HEK293 (cell line): ENCODE measurements at regions not wholly inside any gene's neighbourhood (a gene's known extent, or its start where the extent isn't known, plus 50 kb on each side); places are given as distances from the start of the nearest gene placed in this dataset.
A peak's percentile ranks its signal among the peaks of the same experiment; 100 is the strongest.

ENCODE experiments used
- CTCF ChIA-PET: fragments of 350-600 bp; formaldehyde crosslinking; extraction: SDS; loops from one replicate; lab custom pipeline; 2021; ENCODE audit warnings: antibody characterized with exemption; lab: Yijun Ruan, JAX
- POLR2A ChIA-PET: fragments of 300-600 bp; formaldehyde crosslinking; extraction: SDS; loops from one replicate; lab custom pipeline; 2020; ENCODE audit warnings: antibody characterized with exemption, inconsistent platforms; lab: Yijun Ruan, JAX
- H3K27ac ChIP-seq: fragments of 200-500 bp; sonication (Bioruptor generic); 2 replicates; pipeline ENCODE4 v1.5.1; 2014; ENCODE audit warnings: low read depth, low read length, control low read depth, inconsistent platforms; ENCODE audit errors: extremely low read depth
- H3K36me3 ChIP-seq, 2 experiments: fragments of 200-500 bp in 1 of 2; sonication (Bioruptor generic) in 1 of 2; 1 replicate in 1 of 2; 2 replicates in 1 of 2; pipeline ENCODE4 v1.5.1; 2014 to 2017; ENCODE audit warnings: inconsistent platforms in 2 of 2, low read length in 2 of 2; ENCODE audit not compliant: control insufficient read depth in 2 of 2, insufficient read depth in 1 of 2
- H3K4me1 ChIP-seq: fragments of 200-500 bp; sonication (Bioruptor generic); 2 replicates; pipeline ENCODE4 v1.5.1; 2014; ENCODE audit warnings: mild to moderate bottlenecking, low read length, inconsistent platforms; ENCODE audit not compliant: control insufficient read depth, insufficient read depth
- H3K4me3 ChIP-seq: 2 replicates; pipeline ENCODE4 v1.5.1; 2011; ENCODE audit warnings: low read depth, mild to moderate bottlenecking, control low read depth, low read length, moderate library complexity
- H3K9me3 ChIP-seq: fragments of 200-500 bp; sonication (Bioruptor generic); 2 replicates; pipeline ENCODE4 v1.5.1; 2014; ENCODE audit warnings: low read depth, low read length, inconsistent platforms; ENCODE audit not compliant: control insufficient read depth, insufficient read depth
- ELK4 ChIP-seq: IDR thresholded peaks from 2 replicates; pipeline ENCODE4 v1.6.1; 2011; ENCODE audit warnings: mild to moderate bottlenecking, low read depth, low read length, borderline replicate concordance
- FEZF1 ChIP-seq: fragments of 450-650 bp; formaldehyde crosslinking; IDR thresholded peaks from 2 replicates; pipeline ENCODE4 v1.5.1; 2016; ENCODE audit warnings: missing biosample characterization, missing genetic modification characterization
- KLF17 ChIP-seq: fragments of 450-650 bp; formaldehyde crosslinking; IDR thresholded peaks from 2 replicates; pipeline ENCODE4 v1.5.1; 2016; ENCODE audit warnings: missing biosample characterization, missing genetic modification characterization
- KLF7 ChIP-seq: fragments of 450-650 bp; formaldehyde crosslinking; IDR thresholded peaks from 2 replicates; pipeline ENCODE4 v1.5.1; 2016; ENCODE audit warnings: missing biosample characterization, missing genetic modification characterization, borderline replicate concordance
- KLF8 ChIP-seq: fragments of 450-650 bp; formaldehyde crosslinking; IDR thresholded peaks from 2 replicates; pipeline ENCODE4 v1.5.1; 2016; ENCODE audit warnings: missing biosample characterization, missing genetic modification characterization
- OSR2 ChIP-seq: fragments of 450-650 bp; formaldehyde crosslinking; IDR thresholded peaks from 2 replicates; pipeline ENCODE4 v1.5.1; 2016; ENCODE audit warnings: missing biosample characterization, missing genetic modification characterization
- PRDM6 ChIP-seq: fragments of 450-650 bp; formaldehyde crosslinking; IDR thresholded peaks from 2 replicates; pipeline ENCODE4 v1.5.1; 2017; ENCODE audit warnings: missing biosample characterization, missing genetic modification characterization
- SCRT2 ChIP-seq: fragments of 450-650 bp; formaldehyde crosslinking; IDR thresholded peaks from 2 replicates; pipeline ENCODE4 v1.5.1; 2016; ENCODE audit warnings: missing biosample characterization, missing genetic modification characterization
- SETDB1 ChIP-seq: IDR thresholded peaks from one replicate; pipeline ENCODE4 v1.6.1; 2017; ENCODE audit warnings: mild to moderate bottlenecking, low read length, moderate library complexity, mixed read lengths; ENCODE audit not compliant: insufficient read length
- TCF7L2 ChIP-seq: IDR thresholded peaks from 2 replicates; pipeline ENCODE4 v1.6.1; 2011; ENCODE audit warnings: low read depth, mild to moderate bottlenecking, inconsistent platforms, low read length, moderate library complexity, borderline replicate concordance
- TRIM28 ChIP-seq: IDR thresholded peaks from 2 replicates; pipeline ENCODE4 v1.6.1; 2011; ENCODE audit warnings: low read length, control low read depth, borderline replicate concordance
- WT1 ChIP-seq: fragments of 450-650 bp; formaldehyde crosslinking; IDR thresholded peaks from 2 replicates; pipeline ENCODE4 v1.5.1; 2016; ENCODE audit warnings: missing biosample characterization, missing genetic modification characterization
- ZBTB1 ChIP-seq: fragments of 450-650 bp; formaldehyde crosslinking; IDR thresholded peaks from 2 replicates; pipeline ENCODE4 v1.5.1; 2016; ENCODE audit warnings: missing biosample characterization, missing genetic modification characterization
- ZEB2 ChIP-seq: fragments of 450-650 bp; formaldehyde crosslinking; IDR thresholded peaks from 2 replicates; pipeline ENCODE4 v1.5.1; 2016; ENCODE audit warnings: missing biosample characterization, missing genetic modification characterization
- ZNF16 ChIP-seq: fragments of 450-650 bp; formaldehyde crosslinking; IDR thresholded peaks from 2 replicates; pipeline ENCODE4 v1.5.1; 2016; ENCODE audit warnings: low read depth, missing biosample characterization, missing genetic modification characterization
- ZNF169 ChIP-seq: fragments of 450-650 bp; formaldehyde crosslinking; IDR thresholded peaks from 2 replicates; pipeline ENCODE4 v1.5.1; 2016; ENCODE audit warnings: missing biosample characterization, missing genetic modification characterization
- ZNF239 ChIP-seq: fragments of 450-650 bp; formaldehyde crosslinking; IDR thresholded peaks from 2 replicates; pipeline ENCODE4 v1.5.1; 2016; ENCODE audit warnings: missing biosample characterization, missing genetic modification characterization
- ZNF335 ChIP-seq: fragments of 450-650 bp; formaldehyde crosslinking; conservative IDR thresholded peaks from 2 replicates; pipeline ENCODE4 v1.5.1; 2016; ENCODE audit warnings: missing biosample characterization, missing genetic modification characterization
- ZNF350 ChIP-seq: fragments of 450-650 bp; formaldehyde crosslinking; IDR thresholded peaks from 2 replicates; pipeline ENCODE4 v1.5.0; 2017; ENCODE audit warnings: missing biosample characterization, mild to moderate bottlenecking, missing genetic modification characterization
- ZNF416 ChIP-seq: fragments of 450-650 bp; formaldehyde crosslinking; IDR thresholded peaks from 2 replicates; pipeline ENCODE4 v1.5.1; 2016; ENCODE audit warnings: missing biosample characterization, missing genetic modification characterization
- ZNF521 ChIP-seq: fragments of 450-650 bp; formaldehyde crosslinking; IDR thresholded peaks from 2 replicates; pipeline ENCODE4 v1.5.1; 2017; ENCODE audit warnings: missing biosample characterization, mild to moderate bottlenecking, missing genetic modification characterization
- ZNF558 ChIP-seq: fragments of 450-650 bp; formaldehyde crosslinking; IDR thresholded peaks from 2 replicates; pipeline ENCODE4 v1.5.1; 2016; ENCODE audit warnings: missing biosample characterization, missing genetic modification characterization
- ZNF596 ChIP-seq: fragments of 450-650 bp; IDR thresholded peaks from 2 replicates; pipeline ENCODE4 v1.5.0; 2018; ENCODE audit warnings: missing biosample characterization, mild to moderate bottlenecking, missing genetic modification characterization, moderate library complexity
- ZNF629 ChIP-seq: fragments of 450-650 bp; formaldehyde crosslinking; IDR thresholded peaks from 2 replicates; pipeline ENCODE4 v1.5.1; 2017; ENCODE audit warnings: missing biosample characterization, missing genetic modification characterization
- ZNF654 ChIP-seq: fragments of 450-650 bp; formaldehyde crosslinking; IDR thresholded peaks from 2 replicates; pipeline ENCODE4 v1.5.1; 2016; ENCODE audit warnings: low read depth, missing biosample characterization, missing genetic modification characterization
- ZNF843 ChIP-seq: fragments of 450-650 bp; formaldehyde crosslinking; IDR thresholded peaks from 2 replicates; pipeline ENCODE4 v1.5.1; 2016; ENCODE audit warnings: missing biosample characterization, missing genetic modification characterization
- ZSCAN16 ChIP-seq: fragments of 450-650 bp; formaldehyde crosslinking; IDR thresholded peaks from 2 replicates; pipeline ENCODE4 v1.5.1; 2016; ENCODE audit warnings: missing biosample characterization, missing genetic modification characterization
- TF ChIP-seq, protein P1 (sequence below): fragments of 450-650 bp; formaldehyde crosslinking; IDR thresholded peaks from 2 replicates; pipeline ENCODE4 v1.5.1; 2016; ENCODE audit warnings: missing biosample characterization, missing genetic modification characterization
- TF ChIP-seq, protein P2 (sequence below): fragments of 450-650 bp; formaldehyde crosslinking; IDR thresholded peaks from 2 replicates; pipeline ENCODE4 v1.5.1; 2016; ENCODE audit warnings: missing biosample characterization, missing genetic modification characterization

DNA sequence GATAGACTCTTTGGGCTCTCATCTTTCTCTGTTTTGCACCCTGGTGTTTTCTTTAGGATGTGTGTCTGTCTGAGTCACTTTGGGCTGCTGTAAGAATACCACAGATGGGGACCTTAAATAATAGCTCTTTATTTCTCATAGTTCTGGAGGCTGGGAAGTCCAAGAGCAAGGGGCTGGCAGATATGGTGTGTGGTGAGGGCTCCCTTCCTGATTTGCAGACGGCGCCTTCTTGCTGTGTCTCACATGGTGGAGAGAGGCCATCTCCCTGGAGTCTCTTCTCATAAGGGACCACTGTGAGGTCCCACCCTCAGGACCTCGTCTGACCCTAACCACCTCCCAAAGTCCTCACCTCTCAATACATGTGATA, 93.7 kb upstream of the ADRA2C start:
- Histone ChIP-seq H3K27ac (no peak overlapping the region), H3K36me3 (no peaks in the 10 kb centered on the region), H3K4me1 (no peaks in the 10 kb centered on the region), H3K4me3 (no peak overlapping the region), H3K9me3 (no peaks in the 10 kb centered on the region)
- ChIA-PET CTCF (no interaction called here), POLR2A (no interaction called here)
- peak; percentile 61 for TF ChIP-seq SETDB1
- no peak for TF ChIP-seq ZNF16
- TF ChIP-seq ZNF843 (tag by site-specific recombination): no peak
- TF ChIP-seq, protein P1, sequence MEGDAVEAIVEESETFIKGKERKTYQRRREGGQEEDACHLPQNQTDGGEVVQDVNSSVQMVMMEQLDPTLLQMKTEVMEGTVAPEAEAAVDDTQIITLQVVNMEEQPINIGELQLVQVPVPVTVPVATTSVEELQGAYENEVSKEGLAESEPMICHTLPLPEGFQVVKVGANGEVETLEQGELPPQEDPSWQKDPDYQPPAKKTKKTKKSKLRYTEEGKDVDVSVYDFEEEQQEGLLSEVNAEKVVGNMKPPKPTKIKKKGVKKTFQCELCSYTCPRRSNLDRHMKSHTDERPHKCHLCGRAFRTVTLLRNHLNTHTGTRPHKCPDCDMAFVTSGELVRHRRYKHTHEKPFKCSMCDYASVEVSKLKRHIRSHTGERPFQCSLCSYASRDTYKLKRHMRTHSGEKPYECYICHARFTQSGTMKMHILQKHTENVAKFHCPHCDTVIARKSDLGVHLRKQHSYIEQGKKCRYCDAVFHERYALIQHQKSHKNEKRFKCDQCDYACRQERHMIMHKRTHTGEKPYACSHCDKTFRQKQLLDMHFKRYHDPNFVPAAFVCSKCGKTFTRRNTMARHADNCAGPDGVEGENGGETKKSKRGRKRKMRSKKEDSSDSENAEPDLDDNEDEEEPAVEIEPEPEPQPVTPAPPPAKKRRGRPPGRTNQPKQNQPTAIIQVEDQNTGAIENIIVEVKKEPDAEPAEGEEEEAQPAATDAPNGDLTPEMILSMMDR (tag by site-specific recombination): no peak
- TF ChIP-seq ZNF596: no peak
- no peak for TF ChIP-seq ZNF416 (tag by site-specific recombination)
- no peak for TF ChIP-seq ZNF558 (tag by site-specific recombination)
- TF ChIP-seq ZNF350: no peak
- no peak for TF ChIP-seq ZNF654 (tag by site-specific recombination)

DNA sequence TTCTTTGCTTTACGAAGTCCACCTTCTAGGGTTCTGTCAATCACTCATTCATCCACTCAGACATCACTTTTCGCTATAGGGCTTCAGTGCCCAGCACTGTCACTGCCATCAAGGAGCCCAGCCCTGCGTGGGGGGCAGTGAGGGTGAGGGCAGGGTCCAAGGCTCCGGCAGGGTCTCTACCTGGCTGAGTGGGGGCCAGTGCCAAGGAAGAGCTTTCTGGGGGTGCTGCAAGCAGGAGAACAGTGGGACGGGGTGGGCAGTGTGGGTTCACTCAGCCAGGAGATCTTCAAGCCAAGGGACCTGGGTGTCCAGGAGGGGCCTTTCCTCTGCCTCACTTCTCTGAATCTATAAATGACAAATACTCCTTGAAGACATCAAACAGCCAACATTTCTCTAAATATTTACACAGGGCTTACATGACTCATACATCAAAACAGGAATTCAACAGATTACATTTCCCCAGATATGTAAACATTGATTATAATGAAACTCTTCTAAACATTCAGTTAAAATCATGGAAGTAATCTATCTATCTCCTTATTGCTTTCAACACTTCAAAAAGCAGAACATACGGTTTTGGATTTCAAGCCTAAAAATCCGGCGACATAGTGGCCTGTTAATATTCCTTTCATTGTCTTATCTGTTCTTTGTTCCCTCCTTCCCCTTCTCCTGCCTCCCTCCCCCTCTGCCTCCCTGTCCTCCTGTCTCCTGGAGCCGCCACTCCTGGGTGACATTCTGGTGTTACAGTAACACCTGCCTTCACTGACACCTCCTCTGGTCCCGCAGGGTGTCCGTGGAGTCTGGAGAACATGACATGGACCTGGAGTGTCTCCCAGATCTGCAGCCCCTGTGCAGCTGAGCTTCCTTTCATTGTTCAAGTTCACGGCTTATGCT, 94.4 kb upstream of the ADRA2C start:
- Histone ChIP-seq H3K9me3 (no peaks in the 10 kb centered on the region), H3K4me1 (no peaks in the 10 kb centered on the region), H3K27ac (no peak overlapping the region), H3K36me3 (no peaks in the 10 kb centered on the region), H3K4me3 (no peak overlapping the region)
- ChIA-PET CTCF (no interaction called here), POLR2A (no interaction called here)
- TF ChIP-seq ELK4 (no peak), FEZF1 (peak; percentile 51), SCRT2 (peak; percentile 78), SETDB1 (peak; percentile 8), WT1 (peak; percentile 85), PRDM6 (tag by site-specific recombination) (peak; percentile 77), TCF7L2 (0 out of 2 replicates have a peak, but pooled peaks have one; percentile 49), OSR2 (tag by site-specific recombination) (peak; percentile 33; the same call in 1 of the 2 replicates), ZBTB1 (tag by site-specific recombination) (no peak), TRIM28 (0 out of 2 replicates have a peak, but pooled peaks have one; percentile 40), KLF17 (tag by site-specific recombination) (peak; percentile 50; the same call in 1 of the 2 replicates), ZNF169 (tag by site-specific recombination) (no peak), ZNF629 (tag by site-specific recombination) (0 out of 2 replicates have a peak, but pooled peaks have one; percentile 32), ZNF239 (no peak), ZSCAN16 (tag by site-specific recombination) (no peak), KLF7 (no peak), ZNF843 (tag by site-specific recombination) (no peak), KLF8 (tag by site-specific recombination) (0 out of 2 replicates have a peak, but pooled peaks have one; percentile 15), ZEB2 (0 out of 2 replicates have a peak, but pooled peaks have one; percentile 20), ZNF521 (tag by site-specific recombination) (no peak), ZNF335 (tag by site-specific recombination) (0 out of 2 replicates have a peak, but pooled peaks have one; percentile 15)
- TF ChIP-seq, protein P2, sequence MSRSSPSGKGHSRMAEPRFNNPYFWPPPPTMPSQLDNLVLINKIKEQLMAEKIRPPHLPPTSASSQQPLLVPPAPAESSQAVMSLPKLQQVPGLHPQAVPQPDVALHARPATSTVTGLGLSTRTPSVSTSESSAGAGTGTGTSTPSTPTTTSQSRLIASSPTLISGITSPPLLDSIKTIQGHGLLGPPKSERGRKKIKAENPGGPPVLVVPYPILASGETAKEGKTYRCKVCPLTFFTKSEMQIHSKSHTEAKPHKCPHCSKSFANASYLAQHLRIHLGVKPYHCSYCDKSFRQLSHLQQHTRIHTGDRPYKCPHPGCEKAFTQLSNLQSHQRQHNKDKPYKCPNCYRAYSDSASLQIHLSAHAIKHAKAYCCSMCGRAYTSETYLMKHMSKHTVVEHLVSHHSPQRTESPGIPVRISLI (tag by site-specific recombination): no peak
